ENCODE measurements at regions not wholly inside any gene's neighbourhood (a gene's known extent, or its start where the extent isn't known, plus 50 kb on each side); places are given as distances from the start of the nearest gene placed in this dataset.

DNA sequence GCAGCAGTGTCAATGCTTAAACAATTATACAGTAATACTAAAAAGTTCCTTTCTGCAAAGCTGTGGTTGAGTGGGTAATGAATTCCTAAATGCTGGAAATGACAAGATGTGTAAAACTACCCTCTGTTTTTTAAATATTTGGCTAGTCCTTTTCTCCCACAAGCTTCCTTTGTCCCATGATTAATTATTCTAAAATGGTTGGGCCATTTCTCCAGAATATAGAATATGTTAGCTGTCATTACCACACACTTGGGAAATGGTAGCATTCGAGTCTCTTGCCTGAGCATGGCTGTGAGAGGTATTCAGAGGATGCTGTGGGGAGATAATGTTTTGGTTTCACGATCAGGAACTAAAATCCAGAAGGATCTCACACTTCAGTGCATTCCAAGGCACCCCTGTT, 1185.8 kb downstream of the UQCRFS1 start:
- no peak overlapping the region for H4K8ac ChIP-seq (ENCODE audit: low read depth, low read length)
- H3K23ac ChIP-seq (ENCODE audit: low read depth, low read length, poor library complexity) = no peak overlapping the region
- no peak overlapping the region for H2AFZ ChIP-seq (ENCODE audit: low read length)
- H3K27me3 ChIP-seq (ENCODE audit: control insufficient read depth in 3 of 3, insufficient read depth in 3 of 3, low read depth in 1 of 3, low read length in 3 of 3) = no peaks in the 10 kb centered on the region
- no peak overlapping the region for H3K18ac ChIP-seq (ENCODE audit: low read length)
- H3K79me1 ChIP-seq (ENCODE audit: low read depth, low read length) = no peaks in the 10 kb centered on the region
- no peak overlapping the region for H2BK120ac ChIP-seq (ENCODE audit: low read depth, low read length)
- H2BK12ac ChIP-seq (ENCODE audit: low read length) = no peak overlapping the region
- no peak overlapping the region for H2BK5ac ChIP-seq (ENCODE audit: low read length)
- no peaks in the 10 kb centered on the region for H3K9me3 ChIP-seq (replicated peaks in 1 of 2; ENCODE audit: control insufficient read depth in 2 of 2, insufficient read depth in 1 of 2, low read depth in 1 of 2, low read length in 2 of 2)
- no peak overlapping the region for H3K14ac ChIP-seq (ENCODE audit: low read length)
- WGBS, 2 donors (ENCODE audit: extremely low coverage in 2 of 2, insufficient read length in 2 of 2, insufficient replicate concordance in 1 of 2) = no CpG with 5 or more reads among the region's 2 CpGs
- H3K4me1 ChIP-seq (ENCODE audit: control insufficient read depth in 2 of 2, insufficient read depth in 1 of 2, low read depth in 1 of 2, low read length in 2 of 2) = peaks cover 0 to 3% of the 10 kb centered on the region in 2 donors
- no peak overlapping the region for H3K9ac ChIP-seq (ENCODE audit: low read depth, low read length, poor library complexity)
- H2AK5ac ChIP-seq (ENCODE audit: low read depth, low read length) = no peak overlapping the region
- H3K36me3 ChIP-seq (replicated peaks in 1 of 2; ENCODE audit: control insufficient read depth in 2 of 2, insufficient read depth in 2 of 2, low read length in 2 of 2) = no peaks in the 10 kb centered on the region
- no peak overlapping the region for H2BK15ac ChIP-seq (ENCODE audit: low read length)
- no peak overlapping the region for H4K91ac ChIP-seq (ENCODE audit: low read depth, low read length, poor library complexity)
- H3K4me2 ChIP-seq (ENCODE audit: insufficient read depth, low read length, poor library complexity, severe bottlenecking) = no peak overlapping the region
- H3K4ac ChIP-seq (ENCODE audit: low read length) = no peak overlapping the region
- no peak for DNase-seq (ENCODE audit: low spot score)
- H3K27ac ChIP-seq (replicated peaks; ENCODE audit: low read length) = no peak overlapping the region
- H3K4me3 ChIP-seq (ENCODE audit: low read length in 2 of 2) = no peak overlapping the region

DNA sequence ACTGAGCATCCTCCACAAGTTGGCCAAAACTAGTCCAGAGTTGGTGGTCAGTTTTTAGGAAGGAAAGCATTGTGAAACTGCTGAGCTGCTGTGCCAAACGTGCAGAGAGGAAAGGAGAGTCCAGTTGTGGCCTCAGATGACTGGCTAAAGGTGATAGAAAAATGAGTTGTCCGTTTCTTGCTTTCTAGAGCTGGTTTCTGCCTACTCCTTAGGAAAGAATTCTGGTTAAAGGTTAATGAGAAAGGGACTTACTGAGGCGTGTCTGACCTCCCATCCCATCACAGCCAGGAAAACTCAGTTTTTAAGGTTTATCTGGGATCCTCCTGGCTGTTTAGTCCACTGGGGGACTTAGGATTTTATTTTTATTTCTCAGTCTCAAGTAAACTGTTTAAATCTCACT, 1186.3 kb downstream of the UQCRFS1 start:
- Histone ChIP-seq H3K23ac (ENCODE audit: low read depth, low read length, poor library complexity) (no peak overlapping the region), H2BK12ac (ENCODE audit: low read length) (no peak overlapping the region), H3K27ac (replicated peaks; ENCODE audit: low read length) (no peak overlapping the region), H4K8ac (ENCODE audit: low read depth, low read length) (no peak overlapping the region), H3K79me1 (ENCODE audit: low read depth, low read length) (no peaks in the 10 kb centered on the region), H2AK5ac (ENCODE audit: low read depth, low read length) (no peak overlapping the region), H2BK15ac (ENCODE audit: low read length) (no peak overlapping the region), H3K9ac (ENCODE audit: low read depth, low read length, poor library complexity) (no peak overlapping the region), H3K27me3 (ENCODE audit: control insufficient read depth in 3 of 3, insufficient read depth in 3 of 3, low read depth in 1 of 3, low read length in 3 of 3) (no peaks in the 10 kb centered on the region), H3K4me1 (ENCODE audit: control insufficient read depth in 2 of 2, insufficient read depth in 1 of 2, low read depth in 1 of 2, low read length in 2 of 2) (peaks cover 0 to 3% of the 10 kb centered on the region in 2 donors), H2AFZ (ENCODE audit: low read length) (no peak overlapping the region), H3K18ac (ENCODE audit: low read length) (no peak overlapping the region), H3K9me3 (replicated peaks in 1 of 2; ENCODE audit: control insufficient read depth in 2 of 2, insufficient read depth in 1 of 2, low read depth in 1 of 2, low read length in 2 of 2) (no peaks in the 10 kb centered on the region), H3K14ac (ENCODE audit: low read length) (no peak overlapping the region), H2BK120ac (ENCODE audit: low read depth, low read length) (no peak overlapping the region), H3K4me2 (ENCODE audit: insufficient read depth, low read length, poor library complexity, severe bottlenecking) (no peak overlapping the region), H4K91ac (ENCODE audit: low read depth, low read length, poor library complexity) (no peak overlapping the region), H2BK5ac (ENCODE audit: low read length) (no peak overlapping the region), H3K4me3 (ENCODE audit: low read length in 2 of 2) (no peak overlapping the region), H3K36me3 (replicated peaks in 1 of 2; ENCODE audit: control insufficient read depth in 2 of 2, insufficient read depth in 2 of 2, low read length in 2 of 2) (no peaks in the 10 kb centered on the region), H3K4ac (ENCODE audit: low read length) (no peak overlapping the region)
- WGBS, 2 donors (ENCODE audit: extremely low coverage in 2 of 2, insufficient read length in 2 of 2, insufficient replicate concordance in 1 of 2) = no CpG with 5 or more reads among the region's 3 CpGs
- no peak for DNase-seq (ENCODE audit: low spot score)

DNA sequence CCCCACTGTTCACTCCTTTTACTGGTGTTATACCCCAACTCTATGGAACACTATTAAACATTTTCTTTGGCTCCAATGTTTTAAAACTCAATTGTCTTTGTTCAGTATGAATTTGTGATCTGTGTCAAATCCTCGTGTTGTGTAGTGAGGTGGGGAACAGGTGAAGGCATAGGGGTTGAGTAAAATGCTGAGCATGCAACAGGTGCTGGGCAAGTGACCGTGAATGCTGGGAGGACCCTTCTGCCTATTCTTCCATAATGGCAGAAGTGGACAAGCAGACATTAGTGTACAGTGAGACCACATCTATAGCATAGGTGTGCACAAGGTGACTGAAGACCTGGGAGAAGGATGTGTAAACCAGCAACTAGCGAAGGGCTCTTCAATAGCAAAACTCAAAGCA, 1188.0 kb downstream of the UQCRFS1 start:
- WGBS, 2 donors (ENCODE audit: extremely low coverage in 2 of 2, insufficient read length in 2 of 2, insufficient replicate concordance in 1 of 2) = no CpG with 5 or more reads among the region's 3 CpGs

DNA sequence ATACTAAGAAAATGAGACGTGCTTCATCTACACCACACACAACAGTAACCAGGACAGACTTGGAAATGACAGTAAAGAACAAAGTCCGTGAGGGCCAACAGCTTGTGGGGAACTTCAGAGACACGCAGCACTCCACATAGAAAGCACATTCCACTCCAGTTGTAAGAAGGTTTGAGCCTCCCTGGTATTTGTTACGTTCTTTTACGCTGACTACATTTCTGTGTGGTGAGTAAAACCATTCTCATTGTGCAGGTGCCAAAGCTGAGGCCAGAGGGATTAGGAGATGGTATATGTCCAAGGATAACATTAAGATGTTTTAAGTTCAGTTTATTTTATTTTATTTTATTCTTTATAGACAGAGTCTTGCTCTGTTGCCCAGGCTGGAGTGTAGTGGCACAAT, 1189.9 kb downstream of the UQCRFS1 start:
- no CpG with 5 or more reads among the region's 5 CpGs for WGBS, 2 donors (ENCODE audit: extremely low coverage in 2 of 2, insufficient read length in 2 of 2, insufficient replicate concordance in 1 of 2)
- no peak overlapping the region for H3K27ac ChIP-seq (replicated peaks; ENCODE audit: low read length)
- H2BK15ac ChIP-seq (ENCODE audit: low read length) = no peak overlapping the region
- DNase-seq (ENCODE audit: low spot score) = no peak
- H2BK120ac ChIP-seq (ENCODE audit: low read depth, low read length) = no peak overlapping the region
- H4K91ac ChIP-seq (ENCODE audit: low read depth, low read length, poor library complexity) = no peak overlapping the region
- H2BK5ac ChIP-seq (ENCODE audit: low read length) = no peak overlapping the region
- no peak overlapping the region for H3K9ac ChIP-seq (ENCODE audit: low read depth, low read length, poor library complexity)
- no peak overlapping the region for H3K4me3 ChIP-seq (ENCODE audit: low read length in 2 of 2)
- no peak overlapping the region for H2BK12ac ChIP-seq (ENCODE audit: low read length)
- H3K4me2 ChIP-seq (ENCODE audit: insufficient read depth, low read length, poor library complexity, severe bottlenecking) = no peak overlapping the region
- no peak overlapping the region for H3K14ac ChIP-seq (ENCODE audit: low read length)
- no peak overlapping the region for H4K8ac ChIP-seq (ENCODE audit: low read depth, low read length)
- H3K18ac ChIP-seq (ENCODE audit: low read length) = no peak overlapping the region
- no peaks in the 10 kb centered on the region for H3K36me3 ChIP-seq (replicated peaks in 1 of 2; ENCODE audit: control insufficient read depth in 2 of 2, insufficient read depth in 2 of 2, low read length in 2 of 2)
- H3K9me3 ChIP-seq (replicated peaks in 1 of 2; ENCODE audit: control insufficient read depth in 2 of 2, insufficient read depth in 1 of 2, low read depth in 1 of 2, low read length in 2 of 2) = no peaks in the 10 kb centered on the region
- H2AFZ ChIP-seq (ENCODE audit: low read length) = no peak overlapping the region
- no peaks in the 10 kb centered on the region for H3K27me3 ChIP-seq (ENCODE audit: control insufficient read depth in 3 of 3, insufficient read depth in 3 of 3, low read depth in 1 of 3, low read length in 3 of 3)
- no peak overlapping the region for H3K4ac ChIP-seq (ENCODE audit: low read length)
- H3K4me1 ChIP-seq (ENCODE audit: control insufficient read depth in 2 of 2, insufficient read depth in 1 of 2, low read depth in 1 of 2, low read length in 2 of 2) = peaks cover 0 to 12% of the 10 kb centered on the region in 2 donors
- H2AK5ac ChIP-seq (ENCODE audit: low read depth, low read length) = no peak overlapping the region
- no peak overlapping the region for H3K23ac ChIP-seq (ENCODE audit: low read depth, low read length, poor library complexity)
- no peaks in the 10 kb centered on the region for H3K79me1 ChIP-seq (ENCODE audit: low read depth, low read length)

More for the DNA sequence above, 1188.0 kb downstream of the UQCRFS1 start:
- Histone ChIP-seq H3K9ac (ENCODE audit: low read depth, low read length, poor library complexity) (no peak overlapping the region), H3K36me3 (replicated peaks in 1 of 2; ENCODE audit: control insufficient read depth in 2 of 2, insufficient read depth in 2 of 2, low read length in 2 of 2) (no peaks in the 10 kb centered on the region), H2BK15ac (ENCODE audit: low read length) (no peak overlapping the region), H3K4me2 (ENCODE audit: insufficient read depth, low read length, poor library complexity, severe bottlenecking) (no peak overlapping the region), H2BK5ac (ENCODE audit: low read length) (no peak overlapping the region), H3K14ac (ENCODE audit: low read length) (no peak overlapping the region), H3K27me3 (ENCODE audit: control insufficient read depth in 3 of 3, insufficient read depth in 3 of 3, low read depth in 1 of 3, low read length in 3 of 3) (no peaks in the 10 kb centered on the region), H2BK120ac (ENCODE audit: low read depth, low read length) (no peak overlapping the region), H2BK12ac (ENCODE audit: low read length) (no peak overlapping the region), H3K27ac (replicated peaks; ENCODE audit: low read length) (no peak overlapping the region), H2AK5ac (ENCODE audit: low read depth, low read length) (no peak overlapping the region), H3K18ac (ENCODE audit: low read length) (no peak overlapping the region), H3K79me1 (ENCODE audit: low read depth, low read length) (no peaks in the 10 kb centered on the region), H3K4me3 (ENCODE audit: low read length in 2 of 2) (peak overlapping the region in 1 of 2 donors; percentile 63), H2AFZ (ENCODE audit: low read length) (no peak overlapping the region), H3K9me3 (replicated peaks in 1 of 2; ENCODE audit: control insufficient read depth in 2 of 2, insufficient read depth in 1 of 2, low read depth in 1 of 2, low read length in 2 of 2) (no peaks in the 10 kb centered on the region), H3K23ac (ENCODE audit: low read depth, low read length, poor library complexity) (no peak overlapping the region), H3K4me1 (ENCODE audit: control insufficient read depth in 2 of 2, insufficient read depth in 1 of 2, low read depth in 1 of 2, low read length in 2 of 2) (peaks cover 0 to 9% of the 10 kb centered on the region in 2 donors), H4K8ac (ENCODE audit: low read depth, low read length) (no peak overlapping the region), H3K4ac (ENCODE audit: low read length) (no peak overlapping the region), H4K91ac (ENCODE audit: low read depth, low read length, poor library complexity) (no peak overlapping the region)
- no peak for DNase-seq (ENCODE audit: low spot score)

Measured in neuronal stem cell (in vitro differentiated cells).